Trophoblast cell (in vitro differentiated cells and primary cell): ENCODE measurements at regions not wholly inside any gene's neighbourhood (a gene's known extent, or its start where the extent isn't known, plus 50 kb on each side); places are given as distances from the start of the nearest gene placed in this dataset.
A peak's percentile ranks its signal among the peaks of the same experiment; 100 is the strongest.

Source experiments
- DNase-seq, 2 donors: peaks; one replicate each; pipeline ENCODE4 v3.0.0-alpha.2; 2016
- H2AFZ ChIP-seq: 2 replicates; pipeline ENCODE4 v1.6.1; 2013; ENCODE audit warnings: low read length, moderate library complexity, mild to moderate bottlenecking; ENCODE audit not compliant: insufficient read depth, poor library complexity
- H2AK5ac ChIP-seq: 2 replicates; pipeline ENCODE4 v1.6.1; 2013; ENCODE audit warnings: mild to moderate bottlenecking, low read length
- H2BK120ac ChIP-seq: 2 replicates; pipeline ENCODE4 v1.6.1; 2013; ENCODE audit warnings: low read length, mild to moderate bottlenecking, moderate library complexity; ENCODE audit not compliant: insufficient read depth, poor library complexity
- H2BK12ac ChIP-seq: 2 replicates; pipeline ENCODE4 v1.6.1; 2013; ENCODE audit warnings: mild to moderate bottlenecking, low read length, moderate library complexity
- H2BK5ac ChIP-seq: 2 replicates; pipeline ENCODE4 v1.6.1; 2013; ENCODE audit warnings: low read length, low read depth, moderate library complexity, mild to moderate bottlenecking; ENCODE audit not compliant: poor library complexity
- H3K14ac ChIP-seq: 2 replicates; pipeline ENCODE4 v1.6.1; 2013; ENCODE audit warnings: mild to moderate bottlenecking, low read length
- H3K18ac ChIP-seq: 2 replicates; pipeline ENCODE4 v1.6.1; 2013; ENCODE audit warnings: mild to moderate bottlenecking, low read length
- H3K23ac ChIP-seq: 2 replicates; pipeline ENCODE4 v1.6.1; 2013; ENCODE audit warnings: low read length
- H3K27ac ChIP-seq: 2 replicates; pipeline ENCODE4 v1.5.1; 2013; ENCODE audit warnings: low read depth, mild to moderate bottlenecking, inconsistent platforms, low read length, moderate library complexity
- H3K27me3 ChIP-seq: 2 replicates; pipeline ENCODE4 v1.6.1; 2013; ENCODE audit warnings: inconsistent platforms, mild to moderate bottlenecking, low read length, moderate library complexity; ENCODE audit not compliant: insufficient read depth
- H3K36me3 ChIP-seq, 2 experiments: 1 replicate in 1 of 2; 2 replicates in 1 of 2; pipeline ENCODE4 v1.6.1; 2013; ENCODE audit warnings: low read length in 2 of 2, mild to moderate bottlenecking in 2 of 2, moderate library complexity in 1 of 2; ENCODE audit not compliant: insufficient read depth in 2 of 2, control insufficient read depth in 1 of 2
- H3K4ac ChIP-seq: 2 replicates; pipeline ENCODE4 v1.6.1; 2013; ENCODE audit warnings: low read depth, mild to moderate bottlenecking, low read length, moderate library complexity
- H3K4me1 ChIP-seq, 2 experiments: 1 replicate in 1 of 2; 2 replicates in 1 of 2; pipeline ENCODE4 v1.6.1; 2013; ENCODE audit warnings: low read length in 2 of 2, mild to moderate bottlenecking in 2 of 2, moderate library complexity in 1 of 2; ENCODE audit not compliant: insufficient read depth in 2 of 2, control insufficient read depth in 1 of 2
- H3K4me2 ChIP-seq: 2 replicates; pipeline ENCODE4 v1.6.1; 2013; ENCODE audit warnings: inconsistent platforms, mild to moderate bottlenecking, low read length, moderate library complexity
- H3K4me3 ChIP-seq: 2 replicates; pipeline ENCODE4 v1.5.1; 2013; ENCODE audit warnings: mild to moderate bottlenecking, low read depth, low read length, inconsistent platforms
- H3K79me1 ChIP-seq: one replicate; pipeline ENCODE4 v1.6.1; 2013; ENCODE audit warnings: low read length
- H3K79me2 ChIP-seq: 2 replicates; pipeline ENCODE4 v1.6.1; 2013; ENCODE audit warnings: low read length, mild to moderate bottlenecking; ENCODE audit not compliant: control insufficient read depth, insufficient read depth, poor library complexity
- H3K9ac ChIP-seq: 2 replicates; pipeline ENCODE4 v1.6.1; 2013; ENCODE audit warnings: mild to moderate bottlenecking, low read length
- H3K9me3 ChIP-seq: 2 replicates; pipeline ENCODE4 v1.6.1; 2013; ENCODE audit warnings: low read depth, mild to moderate bottlenecking, control low read depth, inconsistent platforms, low read length; ENCODE audit not compliant: insufficient read depth
- H4K12ac ChIP-seq: 2 replicates; pipeline ENCODE4 v1.6.1; 2013; ENCODE audit warnings: low read depth, mild to moderate bottlenecking, low read length, moderate library complexity
- H4K8ac ChIP-seq: 2 replicates; pipeline ENCODE4 v1.6.1; 2013; ENCODE audit warnings: low read depth, mild to moderate bottlenecking, low read length, moderate library complexity
- H4K91ac ChIP-seq: one replicate; pipeline ENCODE4 v1.6.1; 2013; ENCODE audit warnings: low read depth, mild to moderate bottlenecking, low read length, moderate library complexity
- WGBS: extraction: QIAGEN DNeasy Blood & Tissue Kit; methylation state at CpG from one replicate; pipeline ENCODE4 v1.1.7; 2013; ENCODE audit warnings: missing lambda C conversion rate; ENCODE audit not compliant: insufficient read length, insufficient coverage; ENCODE audit errors: extremely low coverage; 5-methylcytosine and 5-hydroxymethylcytosine counted together

- Histone ChIP-seq H2AK5ac (no peak overlapping the region), H3K36me3 (no peaks in the 10 kb centered on the region), H4K8ac (no peak overlapping the region), H3K18ac (no peak overlapping the region), H3K27me3 (no peaks in the 10 kb centered on the region), H3K27ac (no peak overlapping the region), H2BK120ac (no peak overlapping the region), H2AFZ (no peak overlapping the region), H3K4me1 (peaks cover 27 to 38% of the 10 kb centered on the region in 2 experiments), H3K79me1 (peaks cover 38% of the 10 kb centered on the region), H3K14ac (no peak overlapping the region), H3K79me2 (peaks cover 9% of the 10 kb centered on the region), H4K91ac (no peak overlapping the region), H4K12ac (no peak overlapping the region), H3K23ac (no peak overlapping the region), H2BK12ac (peak overlapping the region; percentile 23), H3K9me3 (no peaks in the 10 kb centered on the region), H3K4me3 (no peak overlapping the region), H3K4ac (no peak overlapping the region), H3K4me2 (no peak overlapping the region), H3K9ac (no peak overlapping the region), H2BK5ac (no peak overlapping the region)
- WGBS: no CpG with 5 or more reads among the region's 5 CpGs
- no peak for DNase-seq
Observed at GRCh38 chr1:228835456-228835855, 100.2 kb downstream of the RHOU start.

GRCh38 chr1:228835911-228836310 is 100.6 kb downstream of the RHOU start:
- H3K9ac ChIP-seq: no peak overlapping the region
- no peaks in the 10 kb centered on the region for H3K36me3 ChIP-seq
- peaks cover 9% of the 10 kb centered on the region for H3K79me2 ChIP-seq
- no peak overlapping the region for H3K23ac ChIP-seq
- H2BK12ac ChIP-seq: peak overlapping the region; percentile 12
- WGBS: no CpG with 5 or more reads among the region's 3 CpGs
- H4K12ac ChIP-seq: no peak overlapping the region
- H3K14ac ChIP-seq: no peak overlapping the region
- peaks cover 38% of the 10 kb centered on the region for H3K79me1 ChIP-seq
- no peak overlapping the region for H2BK120ac ChIP-seq
- no peak overlapping the region for H3K18ac ChIP-seq
- no peaks in the 10 kb centered on the region for H3K9me3 ChIP-seq
- no peak overlapping the region for H3K4me2 ChIP-seq
- no peak overlapping the region for H3K4me3 ChIP-seq
- H2AK5ac ChIP-seq: no peak overlapping the region
- H3K4ac ChIP-seq: no peak overlapping the region
- H2BK5ac ChIP-seq: no peak overlapping the region
- H3K27ac ChIP-seq: peak overlapping the region; percentile 40
- H4K91ac ChIP-seq: peak overlapping the region; percentile 1
- no peak overlapping the region for H2AFZ ChIP-seq
- peaks cover 25 to 33% of the 10 kb centered on the region in 2 experiments for H3K4me1 ChIP-seq
- H3K27me3 ChIP-seq: no peaks in the 10 kb centered on the region
- no peak overlapping the region for H4K8ac ChIP-seq
- DNase-seq: no peak

DNA sequence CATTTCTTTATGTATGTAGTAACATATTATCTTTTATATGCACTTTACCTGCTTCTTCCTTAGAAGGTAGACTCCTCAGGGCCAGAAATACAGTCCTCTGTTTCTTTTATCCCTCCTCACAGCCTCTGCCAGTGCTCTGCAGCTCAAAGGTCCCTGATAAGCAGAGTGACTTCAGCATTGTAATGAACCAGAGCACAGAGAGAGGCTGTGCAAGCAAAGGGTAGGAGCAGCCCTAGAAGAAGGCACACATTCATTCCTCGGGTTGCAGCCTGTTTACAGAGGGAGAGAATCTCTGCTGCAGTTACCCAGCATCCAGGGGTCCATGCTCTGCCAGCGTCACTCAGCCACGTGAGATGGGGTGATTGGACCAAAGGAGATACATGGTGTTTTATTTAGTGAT is 101.1 kb downstream of the RHOU start:
- Histone ChIP-seq H3K4ac (no peak overlapping the region), H3K9me3 (no peaks in the 10 kb centered on the region), H2BK120ac (peak overlapping the region; percentile 48), H2BK5ac (no peak overlapping the region), H4K91ac (peak overlapping the region; percentile 99), H4K12ac (no peak overlapping the region), H3K4me1 (peaks cover 25 to 34% of the 10 kb centered on the region in 2 experiments), H3K27me3 (no peaks in the 10 kb centered on the region), H2BK12ac (peak overlapping the region; percentile 51), H3K27ac (peak overlapping the region; percentile 40), H2AFZ (no peak overlapping the region), H3K4me3 (no peak overlapping the region), H3K79me2 (peaks cover 9% of the 10 kb centered on the region), H2AK5ac (no peak overlapping the region), H4K8ac (no peak overlapping the region), H3K79me1 (peaks cover 37% of the 10 kb centered on the region), H3K14ac (peak overlapping the region; percentile 57), H3K9ac (no peak overlapping the region), H3K23ac (no peak overlapping the region), H3K4me2 (no peak overlapping the region), H3K36me3 (no peaks in the 10 kb centered on the region), H3K18ac (no peak overlapping the region)
- WGBS: no CpG with 5 or more reads among the region's 3 CpGs
- DNase-seq: no peak

DNA sequence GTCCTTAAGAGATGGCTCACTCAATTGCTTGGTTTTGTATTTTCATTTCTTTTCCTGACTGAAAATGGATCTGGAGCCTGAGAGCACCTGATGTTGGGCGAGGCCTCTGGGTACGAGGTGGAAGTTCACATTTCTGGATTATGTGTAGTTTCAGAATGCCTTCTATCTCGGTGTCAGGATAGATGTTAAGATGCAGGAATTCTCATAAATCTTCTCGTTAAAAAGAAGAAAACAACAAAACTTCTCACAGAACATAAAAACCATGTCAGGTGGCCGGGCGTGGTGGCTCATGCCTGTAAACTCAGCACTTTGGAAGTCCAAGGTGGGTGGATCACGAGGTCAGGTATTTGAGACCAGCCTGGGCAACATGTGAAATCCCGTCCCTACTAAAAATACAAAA is 101.8 kb downstream of the RHOU start:
- H4K91ac ChIP-seq: peak overlapping the region; percentile 99
- H3K4me1 ChIP-seq: peaks cover 26 to 38% of the 10 kb centered on the region in 2 experiments
- peak overlapping the region; percentile 68 for H3K14ac ChIP-seq
- H2AK5ac ChIP-seq: no peak overlapping the region
- no peaks in the 10 kb centered on the region for H3K27me3 ChIP-seq
- H3K4ac ChIP-seq: no peak overlapping the region
- peak overlapping the region; percentile 50 for H4K8ac ChIP-seq
- H3K4me3 ChIP-seq: no peak overlapping the region
- WGBS: no CpG with 5 or more reads among the region's 8 CpGs
- peak in 1 of 2 donors; percentile 39 for DNase-seq
- H3K36me3 ChIP-seq: no peaks in the 10 kb centered on the region
- H3K9me3 ChIP-seq: no peaks in the 10 kb centered on the region
- H3K79me1 ChIP-seq: peaks cover 41% of the 10 kb centered on the region
- peak overlapping the region; percentile 94 for H2BK12ac ChIP-seq
- H4K12ac ChIP-seq: no peak overlapping the region
- peaks cover 9% of the 10 kb centered on the region for H3K79me2 ChIP-seq
- peak overlapping the region; percentile 97 for H2BK120ac ChIP-seq
- H2BK5ac ChIP-seq: peak overlapping the region; percentile 92
- peak overlapping the region; percentile 99 for H3K18ac ChIP-seq
- no peak overlapping the region for H3K23ac ChIP-seq
- H3K4me2 ChIP-seq: no peak overlapping the region
- peak overlapping the region; percentile 97 for H3K27ac ChIP-seq
- H2AFZ ChIP-seq: no peak overlapping the region
- H3K9ac ChIP-seq: no peak overlapping the region
